ENCODE measurements at regions not wholly inside any gene's neighbourhood (a gene's known extent, or its start where the extent isn't known, plus 50 kb on each side); places are given as distances from the start of the nearest gene placed in this dataset.

DNA sequence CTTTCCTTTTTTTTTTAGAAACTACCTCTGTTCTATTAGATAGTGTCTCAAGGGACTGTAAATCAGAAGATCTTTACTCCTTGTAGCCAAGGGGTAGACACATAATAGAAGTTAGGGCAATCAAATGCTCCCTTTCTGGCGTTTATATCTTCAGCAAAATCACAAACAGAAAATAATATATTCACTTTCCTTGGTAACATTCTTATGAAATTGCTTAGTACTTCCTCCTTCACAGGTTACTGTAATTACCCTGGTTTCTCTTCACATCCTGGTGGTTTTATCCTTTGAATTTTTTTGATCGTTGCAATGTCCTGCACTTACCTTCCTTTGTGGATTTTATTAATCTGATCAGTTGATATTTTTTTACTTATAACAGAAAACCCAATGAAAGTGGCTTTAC is 1064.9 kb downstream of the NCAM2 start:
- no peak for DNase-seq
- H3K9me3 Mint-ChIP-seq (ENCODE audit: unreplicated experiment): peaks cover 12% of the 10 kb centered on the region
- Histone ChIP-seq H3K9me3 (no peaks in the 10 kb centered on the region), H3K4me1 (peaks cover 4% of the 10 kb centered on the region; the same call in 1 of the 2 replicates), H3K4me3 (ENCODE audit: low read depth, low read length) (no peak overlapping the region), H3K36me3 (ENCODE audit: control insufficient read depth, insufficient read depth, low read length) (no peaks in the 10 kb centered on the region), H3K27me3 (replicated peaks; ENCODE audit: control insufficient read depth, insufficient read depth, low read length) (no peaks in the 10 kb centered on the region)
- BruUV-seq (replicated peaks): no TSS peak
- intact Hi-C loops (cut with micrococcal nuclease; ENCODE audit: unreplicated experiment): loop anchor here (10.0 kb wide), 1 partner anchor 732 kb away; no protein-coding TSS in a partner anchor
- H3K4me1 Mint-ChIP-seq (ENCODE audit: low read depth, unreplicated experiment): peaks cover 18% of the 10 kb centered on the region
- ChIA-PET POLR2A (no interaction called here), CTCF (no interaction called here)
- no peak overlapping the region for H3K27ac Mint-ChIP-seq (ENCODE audit: unreplicated experiment)
- no peaks in the 10 kb centered on the region for H3K36me3 Mint-ChIP-seq (ENCODE audit: insufficient read depth, unreplicated experiment)
- H3K4me3 Mint-ChIP-seq (ENCODE audit: unreplicated experiment): peak overlapping the region; percentile 43
- TF ChIP-seq, protein P1, sequence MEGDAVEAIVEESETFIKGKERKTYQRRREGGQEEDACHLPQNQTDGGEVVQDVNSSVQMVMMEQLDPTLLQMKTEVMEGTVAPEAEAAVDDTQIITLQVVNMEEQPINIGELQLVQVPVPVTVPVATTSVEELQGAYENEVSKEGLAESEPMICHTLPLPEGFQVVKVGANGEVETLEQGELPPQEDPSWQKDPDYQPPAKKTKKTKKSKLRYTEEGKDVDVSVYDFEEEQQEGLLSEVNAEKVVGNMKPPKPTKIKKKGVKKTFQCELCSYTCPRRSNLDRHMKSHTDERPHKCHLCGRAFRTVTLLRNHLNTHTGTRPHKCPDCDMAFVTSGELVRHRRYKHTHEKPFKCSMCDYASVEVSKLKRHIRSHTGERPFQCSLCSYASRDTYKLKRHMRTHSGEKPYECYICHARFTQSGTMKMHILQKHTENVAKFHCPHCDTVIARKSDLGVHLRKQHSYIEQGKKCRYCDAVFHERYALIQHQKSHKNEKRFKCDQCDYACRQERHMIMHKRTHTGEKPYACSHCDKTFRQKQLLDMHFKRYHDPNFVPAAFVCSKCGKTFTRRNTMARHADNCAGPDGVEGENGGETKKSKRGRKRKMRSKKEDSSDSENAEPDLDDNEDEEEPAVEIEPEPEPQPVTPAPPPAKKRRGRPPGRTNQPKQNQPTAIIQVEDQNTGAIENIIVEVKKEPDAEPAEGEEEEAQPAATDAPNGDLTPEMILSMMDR (IDR thresholded peaks at IDR 0.05; ENCODE audit: insufficient read depth in 1 of 2, low read depth in 1 of 2, low read length in 1 of 2, severe bottlenecking in 1 of 2, unreplicated experiment in 1 of 2): no peak
- no peaks in the 10 kb centered on the region for H3K27me3 Mint-ChIP-seq (ENCODE audit: insufficient read depth, unreplicated experiment)

GRCh38 chr21:22076471-22076870 is 1078.3 kb downstream of the NCAM2 start:
- no peak for DNase-seq
- Histone ChIP-seq H3K36me3 (ENCODE audit: control insufficient read depth, insufficient read depth, low read length) (no peaks in the 10 kb centered on the region), H3K4me1 (no peaks in the 10 kb centered on the region), H3K4me3 (ENCODE audit: low read depth, low read length) (no peak overlapping the region), H3K27me3 (replicated peaks; ENCODE audit: control insufficient read depth, insufficient read depth, low read length) (no peaks in the 10 kb centered on the region), H3K9me3 (no peaks in the 10 kb centered on the region)
- H3K27ac Mint-ChIP-seq (ENCODE audit: unreplicated experiment): no peak overlapping the region
- no peaks in the 10 kb centered on the region for H3K9me3 Mint-ChIP-seq (ENCODE audit: unreplicated experiment)
- BruUV-seq (replicated peaks): no TSS peak
- H3K4me3 Mint-ChIP-seq (ENCODE audit: unreplicated experiment): no peak overlapping the region
- intact Hi-C loops (cut with micrococcal nuclease; ENCODE audit: unreplicated experiment): no loop called here
- no peaks in the 10 kb centered on the region for H3K36me3 Mint-ChIP-seq (ENCODE audit: insufficient read depth, unreplicated experiment)
- TF ChIP-seq, protein P1 (IDR thresholded peaks at IDR 0.05; ENCODE audit: insufficient read depth in 1 of 2, low read depth in 1 of 2, low read length in 1 of 2, severe bottlenecking in 1 of 2, unreplicated experiment in 1 of 2): no peak
- ChIA-PET CTCF (no interaction called here), POLR2A (no interaction called here)
- no peaks in the 10 kb centered on the region for H3K4me1 Mint-ChIP-seq (ENCODE audit: low read depth, unreplicated experiment)
- H3K27me3 Mint-ChIP-seq (ENCODE audit: insufficient read depth, unreplicated experiment): no peaks in the 10 kb centered on the region

GRCh38 chr21:22083899-22084298 is 1085.7 kb downstream of the NCAM2 start:
- no peaks in the 10 kb centered on the region for H3K9me3 Mint-ChIP-seq (ENCODE audit: unreplicated experiment)
- H3K4me1 Mint-ChIP-seq (ENCODE audit: low read depth, unreplicated experiment): no peaks in the 10 kb centered on the region
- H3K36me3 Mint-ChIP-seq (ENCODE audit: insufficient read depth, unreplicated experiment): no peaks in the 10 kb centered on the region
- no peaks in the 10 kb centered on the region for H3K4me1 ChIP-seq
- intact Hi-C loops (cut with micrococcal nuclease; ENCODE audit: unreplicated experiment): no loop called here
- H3K4me3 ChIP-seq (ENCODE audit: low read depth, low read length): no peak overlapping the region
- POLR2A ChIA-PET: no interaction called here
- no peak overlapping the region for H3K27ac Mint-ChIP-seq (ENCODE audit: unreplicated experiment)
- H3K36me3 ChIP-seq (ENCODE audit: control insufficient read depth, insufficient read depth, low read length): no peaks in the 10 kb centered on the region
- H3K9me3 ChIP-seq: no peaks in the 10 kb centered on the region
- no peaks in the 10 kb centered on the region for H3K27me3 Mint-ChIP-seq (ENCODE audit: insufficient read depth, unreplicated experiment)
- CTCF ChIA-PET: no interaction called here
- no TSS peak for BruUV-seq (replicated peaks)
- H3K27me3 ChIP-seq (replicated peaks; ENCODE audit: control insufficient read depth, insufficient read depth, low read length): no peaks in the 10 kb centered on the region
- DNase-seq: no peak
- TF ChIP-seq, protein P1 (IDR thresholded peaks at IDR 0.05; ENCODE audit: insufficient read depth in 1 of 2, low read depth in 1 of 2, low read length in 1 of 2, severe bottlenecking in 1 of 2, unreplicated experiment in 1 of 2): no peak
- no peak overlapping the region for H3K4me3 Mint-ChIP-seq (ENCODE audit: unreplicated experiment)

Measured in Caco-2 (cell line).